GM21390 (cell line): ENCODE measurements at regions not wholly inside any gene's neighbourhood (a gene's known extent, or its start where the extent isn't known, plus 50 kb on each side); places are given as distances from the start of the nearest gene placed in this dataset.

ENCODE experiments used
- ATAC-seq: cut with Tn5 transposase; IDR thresholded peaks from one replicate; pipeline ENCODE4 v1.9.1; 2021; ENCODE audit not compliant: unreplicated experiment

DNA sequence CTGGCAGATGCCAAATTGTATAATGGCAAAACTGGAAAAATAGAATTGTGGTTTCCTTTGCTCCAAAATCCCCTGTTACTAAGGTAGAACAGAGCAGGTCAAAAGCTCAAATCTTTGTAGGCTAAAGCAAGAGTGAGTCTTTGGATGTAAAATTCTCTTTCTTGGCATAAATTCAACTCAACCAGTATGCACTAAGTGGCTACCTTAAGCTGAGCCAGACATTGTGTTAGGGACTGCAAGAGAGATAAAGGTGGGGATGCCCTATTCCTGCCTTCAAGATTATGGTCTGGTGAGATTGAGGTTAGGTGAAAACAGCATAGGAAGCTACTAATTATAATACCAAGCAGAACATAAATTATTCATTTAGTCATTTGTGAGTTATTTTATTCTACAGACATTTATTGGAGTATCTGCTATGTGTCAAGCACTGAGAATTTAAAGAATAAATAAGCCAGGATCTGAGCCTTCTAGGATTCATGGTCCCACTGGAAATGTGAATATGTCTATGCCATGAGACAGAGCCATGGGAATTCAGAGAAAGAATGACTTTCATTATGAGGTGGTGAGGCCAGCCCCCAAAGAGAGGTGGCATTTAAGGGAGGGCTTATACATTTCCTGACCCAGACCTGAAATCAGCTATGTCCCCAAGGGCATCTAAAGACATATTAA is 198.0 kb upstream of the NCKAP5 start:
- ATAC-seq = no peak

DNA sequence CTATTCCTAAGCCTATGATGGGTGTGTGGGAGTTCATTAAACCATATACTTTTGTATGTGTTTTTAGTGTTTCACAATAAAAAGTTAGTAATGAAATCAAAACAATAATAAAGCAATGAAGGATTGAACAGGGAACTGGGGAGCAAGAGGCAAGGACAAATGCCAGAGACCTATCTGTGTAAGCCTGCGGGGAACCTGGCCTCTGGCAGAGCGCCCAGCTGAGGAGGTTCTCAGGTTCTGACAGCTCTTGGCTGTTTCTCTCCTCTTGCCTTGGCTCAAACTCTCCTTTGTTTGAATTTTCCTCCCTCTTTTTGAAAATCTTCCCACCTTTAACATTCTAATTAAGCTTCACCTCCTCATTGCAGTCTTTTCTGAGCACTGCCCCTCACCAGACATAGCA is 200.0 kb upstream of the NCKAP5 start:
- no peak for ATAC-seq

DNA sequence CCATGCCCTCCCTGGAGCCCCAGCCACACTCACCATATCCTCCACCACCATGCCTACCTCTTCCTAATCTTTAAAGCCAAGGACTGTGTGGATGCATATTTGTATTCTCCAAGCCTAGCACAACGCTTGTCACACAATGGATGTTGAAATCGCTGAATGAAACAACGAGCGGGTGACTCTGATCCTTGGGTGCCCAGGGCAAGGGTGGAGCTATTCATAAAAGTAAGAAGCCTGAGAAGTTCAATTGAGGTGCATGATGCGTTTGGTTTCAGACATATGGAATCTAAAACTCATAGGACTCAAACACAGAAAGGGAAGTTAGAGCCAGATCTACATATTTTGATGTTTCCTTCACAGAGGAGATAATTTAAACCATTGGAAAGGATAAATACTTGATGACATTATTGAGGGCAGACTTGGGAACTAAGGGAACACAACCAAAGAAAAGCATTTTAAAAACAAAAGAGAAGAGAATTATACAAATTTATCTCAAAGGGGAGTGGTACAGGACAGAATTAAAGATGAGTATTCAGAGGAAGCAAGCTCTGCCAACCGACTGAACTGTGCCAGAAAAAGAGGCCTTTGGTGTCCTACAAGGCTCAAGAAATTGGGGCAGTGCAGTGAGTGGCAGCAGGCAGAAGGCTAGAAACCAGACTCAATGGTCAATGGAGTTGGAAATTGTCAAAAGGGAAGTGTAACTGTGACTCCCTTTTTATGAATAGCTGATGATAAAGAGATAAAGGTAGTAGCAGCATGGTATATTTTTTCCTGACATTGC is 200.6 kb upstream of the NCKAP5 start:
- no peak for ATAC-seq

DNA sequence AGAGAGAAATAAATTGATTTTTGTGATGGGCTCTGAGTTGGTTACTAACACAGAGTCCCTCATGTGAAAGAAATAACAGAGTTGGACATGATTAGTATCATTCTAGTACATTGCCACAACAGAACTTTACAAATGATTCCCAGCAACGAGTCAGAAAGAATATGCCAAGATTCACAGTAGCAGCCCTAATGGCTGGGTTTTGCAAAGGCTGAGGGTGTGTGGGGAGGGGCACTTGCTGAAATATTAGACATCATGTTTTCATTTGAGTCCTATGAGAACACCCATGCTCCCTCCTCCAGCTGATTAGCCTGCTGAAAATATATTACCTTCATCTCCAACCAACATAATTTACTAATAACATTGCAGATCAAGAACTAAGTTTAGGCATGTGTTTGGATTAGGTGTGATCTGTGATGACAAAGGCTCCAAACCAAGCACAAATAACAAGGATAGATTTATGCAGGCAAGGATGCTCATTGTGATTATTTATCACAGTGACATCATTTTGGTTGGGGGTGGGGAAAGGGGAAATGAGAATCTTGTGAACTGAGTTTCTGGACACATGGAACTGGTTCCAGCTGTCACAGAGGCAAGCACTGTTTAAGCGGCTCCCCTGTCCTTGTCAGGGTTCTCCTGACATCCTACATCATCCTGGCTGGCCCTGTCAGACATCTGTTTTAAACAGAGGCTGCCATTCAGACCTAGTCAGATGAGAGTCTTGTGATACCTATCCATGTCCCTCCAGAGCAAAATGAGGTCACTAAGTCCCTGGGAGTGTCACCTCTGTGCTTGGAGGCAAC is 205.8 kb upstream of the NCKAP5 start:
- no peak for ATAC-seq

DNA sequence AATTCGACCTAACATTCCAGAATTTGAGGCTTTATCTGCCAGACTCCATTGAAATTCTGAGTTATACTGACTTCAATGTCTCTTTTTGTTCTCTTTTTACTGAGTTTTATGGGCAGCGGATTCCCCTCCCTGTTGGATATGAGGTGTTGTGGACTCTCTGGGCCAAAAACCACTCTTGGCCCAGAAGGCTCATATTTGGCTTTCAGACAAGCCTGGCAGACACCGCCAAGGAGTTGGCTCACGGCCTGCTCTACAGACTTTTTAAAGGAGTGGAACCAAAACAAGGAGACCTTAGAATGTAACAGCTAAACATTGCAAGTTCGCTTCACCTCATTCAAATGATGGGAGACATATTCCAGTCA is 206.4 kb upstream of the NCKAP5 start:
- no peak for ATAC-seq

DNA sequence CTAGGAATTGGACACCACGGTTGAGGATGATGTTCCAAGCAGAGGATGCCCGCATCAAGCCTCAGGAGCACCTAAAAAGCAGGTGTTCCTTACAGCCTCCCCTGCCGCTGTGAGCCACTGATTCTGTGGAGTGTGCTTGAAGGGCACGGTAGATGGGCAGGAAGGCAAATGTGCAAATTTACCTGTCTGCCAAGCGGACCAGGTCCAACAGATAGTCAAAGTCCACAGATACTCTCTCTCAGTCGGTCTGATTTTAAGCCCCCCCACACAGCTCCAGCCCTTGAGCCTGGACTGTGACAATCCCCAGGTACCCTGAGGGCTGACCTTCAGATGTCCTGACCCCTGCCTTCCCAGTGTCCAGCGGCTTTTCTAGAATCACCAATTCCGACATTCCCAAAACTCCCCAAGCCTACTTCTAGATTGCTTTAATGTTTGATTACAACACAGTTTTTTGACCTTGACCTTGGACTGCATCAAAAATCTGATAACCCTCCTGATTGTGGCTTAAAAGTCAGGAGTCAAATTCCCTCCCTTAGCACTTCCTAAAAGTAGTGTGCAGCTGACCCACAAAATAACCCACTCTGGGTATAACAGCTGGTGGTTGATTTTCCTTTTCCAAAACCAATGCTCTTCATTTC is 208.8 kb upstream of the NCKAP5 start:
- no peak for ATAC-seq

DNA sequence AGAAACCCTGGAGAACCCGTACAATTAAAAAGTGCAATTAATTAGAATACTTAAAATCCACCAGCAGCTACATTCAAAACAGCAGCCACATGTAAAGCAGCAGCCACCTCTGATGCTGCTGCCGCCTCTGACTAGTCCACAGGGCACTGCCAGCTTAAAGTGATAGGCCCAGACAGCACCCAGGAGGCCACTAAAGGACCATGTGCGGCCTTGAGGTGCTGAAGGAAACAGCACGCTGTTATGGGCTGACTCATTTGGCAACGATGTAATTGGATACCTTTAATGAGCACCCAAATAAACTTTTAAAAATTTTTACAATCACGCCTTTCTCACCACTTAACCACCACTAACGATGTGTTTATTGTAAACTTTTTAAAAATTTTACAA is 209.3 kb upstream of the NCKAP5 start:
- no peak for ATAC-seq

DNA sequence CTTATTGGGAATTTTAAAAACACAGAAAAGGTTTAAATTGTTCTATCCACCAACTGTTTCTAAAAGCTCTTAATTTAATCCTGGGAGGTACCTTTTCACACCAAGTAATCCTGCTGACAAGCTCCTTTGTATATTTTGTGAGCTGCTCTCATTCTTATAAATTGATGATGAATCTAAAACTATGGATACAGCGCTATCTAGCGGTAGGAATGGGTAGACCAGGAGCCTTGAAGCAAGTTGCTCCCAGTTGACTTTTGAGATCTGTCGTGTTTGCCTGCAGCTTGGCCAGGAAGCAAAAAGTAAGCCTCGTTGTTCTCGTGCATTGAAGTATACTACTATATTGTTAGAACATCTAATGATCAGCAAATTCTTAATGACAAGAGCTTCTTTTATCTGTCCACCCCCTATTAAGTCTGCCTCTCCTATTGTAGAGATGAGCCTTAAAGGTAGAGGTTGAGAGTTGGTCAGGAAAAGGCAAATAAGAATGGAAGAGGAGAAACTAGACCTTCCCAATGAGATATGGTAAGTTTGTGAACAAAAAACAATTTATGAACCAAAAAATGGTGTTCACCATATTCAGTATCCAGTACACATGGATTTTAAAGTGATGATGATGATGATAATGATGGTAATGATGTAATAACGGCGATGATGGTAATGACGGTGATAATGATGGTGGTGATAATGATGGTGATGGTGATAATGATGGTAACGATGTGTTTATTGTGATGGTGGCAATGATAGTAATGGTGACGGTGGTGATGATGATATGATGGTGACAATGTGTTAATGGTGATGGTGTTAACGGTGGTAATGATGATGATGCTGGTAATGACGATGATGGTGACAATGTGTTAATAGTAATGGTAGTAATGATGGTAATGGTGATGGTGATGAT is 212.1 kb upstream of the NCKAP5 start:
- ATAC-seq = no peak

DNA sequence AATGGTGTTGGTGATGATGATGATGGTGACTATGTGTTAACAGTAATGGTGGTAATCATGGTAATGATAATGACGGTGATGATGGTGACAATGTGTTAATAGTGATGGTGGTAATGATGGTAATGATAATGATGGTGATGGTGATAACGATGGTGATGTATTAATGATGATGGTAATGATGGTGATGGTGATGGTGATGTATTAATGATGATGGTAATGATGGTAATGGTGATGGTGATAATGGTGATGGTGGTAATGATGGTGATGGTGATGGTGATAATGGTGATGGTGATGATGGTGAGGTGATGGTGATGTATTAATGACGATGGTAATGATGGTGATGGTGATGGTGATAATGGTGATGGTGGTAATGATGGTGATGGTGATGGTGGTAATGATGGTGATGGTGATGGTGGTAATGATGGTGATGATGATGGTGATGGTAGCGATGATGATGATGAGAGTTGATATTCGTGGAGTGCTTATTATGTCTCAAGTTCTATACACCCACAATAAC is 212.8 kb upstream of the NCKAP5 start:
- ATAC-seq = no peak

DNA sequence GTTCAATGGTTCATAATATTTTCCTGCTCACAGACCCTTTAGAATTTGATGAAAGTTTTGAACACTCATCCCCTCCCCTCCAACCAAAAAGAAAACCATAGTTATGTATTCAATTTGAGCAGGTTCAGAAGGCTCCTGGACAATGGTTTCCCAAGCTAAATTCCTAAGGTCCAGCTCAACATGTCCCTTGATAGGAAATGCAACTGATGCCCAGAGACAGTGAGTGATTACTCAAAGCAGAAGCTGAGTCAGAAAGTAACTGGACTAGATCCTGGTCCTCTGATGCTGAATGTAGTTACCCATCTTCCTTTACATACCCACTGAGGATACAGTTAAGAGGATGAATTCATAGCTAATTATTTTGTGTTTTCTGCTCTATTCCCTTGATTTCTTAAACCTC is 218.9 kb upstream of the NCKAP5 start:
- no peak for ATAC-seq

DNA sequence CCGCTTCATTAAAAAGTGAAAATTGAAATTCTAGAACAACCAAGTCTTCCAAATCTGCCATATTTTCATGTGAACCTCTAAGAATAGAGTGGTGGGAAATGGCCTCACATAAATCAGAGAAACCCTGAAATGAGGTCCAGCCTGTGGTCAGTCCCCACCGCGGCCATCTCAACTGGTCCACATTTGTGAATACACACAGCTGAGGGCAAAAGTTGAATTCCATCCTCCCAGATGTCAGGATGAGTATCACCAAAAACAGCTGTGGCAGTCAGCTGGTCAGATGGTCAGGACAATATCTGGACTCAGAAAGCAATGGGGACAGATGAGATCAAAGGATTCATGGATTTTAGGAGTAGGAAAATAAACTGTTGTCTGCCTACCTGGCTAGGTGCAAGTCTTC is 219.4 kb upstream of the NCKAP5 start:
- no peak for ATAC-seq

DNA sequence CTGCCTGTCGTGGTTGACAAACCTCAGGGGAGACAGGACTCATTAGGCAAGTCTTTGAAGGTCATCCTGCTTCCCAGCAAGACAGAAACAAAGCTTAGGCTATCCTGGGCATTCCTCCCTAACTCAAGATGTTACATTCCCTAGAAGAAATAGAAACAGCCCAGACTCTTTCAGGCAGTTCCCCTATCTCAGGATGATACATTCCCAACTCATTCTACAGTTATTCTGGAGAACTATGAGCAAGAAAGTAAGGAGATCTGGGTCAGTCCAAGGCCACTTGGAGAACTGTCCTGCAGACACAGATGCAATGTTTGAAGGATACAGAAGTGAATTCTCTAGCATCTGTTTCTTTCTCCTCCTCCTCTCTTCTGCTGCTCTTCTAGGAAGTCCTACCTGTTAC is 220.1 kb upstream of the NCKAP5 start:
- ATAC-seq = no peak

DNA sequence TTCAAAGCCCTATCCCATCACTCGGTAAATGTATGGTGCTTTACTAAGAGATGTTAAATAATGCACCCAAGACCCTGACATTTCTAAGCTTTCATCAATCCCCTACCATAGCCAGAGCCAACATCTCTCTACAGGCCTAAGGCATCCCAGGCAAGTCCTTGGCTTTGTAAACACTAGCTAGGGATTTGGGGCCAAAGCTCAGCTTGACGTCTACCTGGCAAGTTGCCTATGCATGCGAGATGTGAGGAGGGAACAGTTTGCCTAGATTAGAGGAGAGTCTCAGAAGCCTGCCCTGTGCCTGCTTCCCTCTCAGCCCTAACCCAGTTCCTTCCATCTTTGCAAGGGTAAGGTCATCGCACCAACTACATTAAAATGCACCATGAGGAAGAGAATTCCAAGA is 221.5 kb upstream of the NCKAP5 start:
- no peak for ATAC-seq

DNA sequence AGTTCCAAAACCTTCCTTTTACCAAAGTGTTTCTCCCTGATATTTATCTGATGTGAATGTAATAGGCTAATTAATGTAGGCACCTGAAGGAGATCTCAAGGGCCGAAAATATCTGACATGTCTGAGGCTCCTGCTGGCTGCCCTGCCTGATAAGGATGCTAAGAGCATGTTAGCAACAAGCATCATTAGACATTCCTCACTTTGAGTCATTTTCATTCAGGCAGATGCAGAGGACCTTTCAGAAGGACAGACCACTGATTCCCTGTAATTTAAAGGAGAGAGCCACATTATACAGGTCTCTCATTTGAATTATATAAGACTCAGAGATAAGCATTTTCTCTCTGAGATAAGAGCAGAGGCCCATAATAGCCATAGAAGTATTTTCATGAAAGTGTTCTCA is 222.4 kb upstream of the NCKAP5 start:
- no peak for ATAC-seq

DNA sequence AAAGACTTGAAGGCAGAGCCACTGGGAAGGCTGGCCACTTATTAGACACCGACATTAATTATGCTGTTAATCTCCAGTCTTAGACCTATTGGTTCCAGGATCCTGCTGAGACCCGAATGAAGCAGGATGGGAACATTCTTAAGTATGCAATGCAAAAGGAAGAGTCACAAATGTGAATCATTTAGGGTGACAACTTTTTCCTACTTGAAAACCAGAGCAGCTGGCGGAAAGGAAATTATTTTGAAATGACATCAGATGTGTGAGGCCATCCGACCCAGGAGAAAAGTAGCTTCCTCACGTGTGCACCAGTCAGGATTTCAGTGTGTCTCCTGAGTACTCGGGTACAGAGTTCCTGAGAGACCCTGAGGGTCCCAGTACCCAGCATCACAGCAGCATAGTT is 222.9 kb upstream of the NCKAP5 start:
- no peak for ATAC-seq

DNA sequence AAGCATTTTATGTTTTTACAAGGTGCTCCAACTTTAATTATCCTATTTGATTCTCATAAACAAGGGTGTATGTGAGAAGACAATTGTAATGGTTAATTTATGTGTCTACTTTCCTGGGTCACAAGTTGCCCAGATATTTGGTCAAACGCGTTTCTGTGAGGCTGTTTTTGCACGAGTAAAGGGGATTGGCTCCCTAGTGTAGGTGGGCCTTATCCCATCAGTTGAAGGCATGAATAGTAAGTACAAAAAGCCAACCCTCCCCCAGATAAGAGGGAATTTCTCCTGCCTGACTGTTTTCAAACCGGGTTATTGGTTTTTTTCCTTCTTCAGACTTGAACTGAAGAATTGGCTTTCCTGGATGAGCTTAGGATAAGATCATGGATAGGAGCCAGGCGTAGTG is 224.0 kb upstream of the NCKAP5 start:
- no peak for ATAC-seq

DNA sequence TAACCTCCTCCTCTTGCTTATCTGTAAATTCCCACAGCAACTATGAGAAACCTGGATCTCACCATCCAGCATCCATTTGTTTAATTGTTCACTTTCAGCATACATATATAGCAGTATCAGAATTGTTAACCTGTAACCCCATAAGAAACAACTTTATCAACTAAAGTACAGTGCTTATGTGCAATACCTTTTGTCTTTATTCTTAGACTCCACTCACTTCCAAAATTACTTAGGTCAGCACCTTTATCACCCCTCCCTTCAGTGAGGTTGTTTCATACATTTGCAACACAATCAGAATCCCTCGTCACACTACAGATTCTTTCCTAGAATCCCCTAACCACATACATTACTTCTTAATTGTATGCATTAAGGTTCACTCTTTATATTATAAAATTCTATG is 225.9 kb upstream of the NCKAP5 start:
- no peak for ATAC-seq

DNA sequence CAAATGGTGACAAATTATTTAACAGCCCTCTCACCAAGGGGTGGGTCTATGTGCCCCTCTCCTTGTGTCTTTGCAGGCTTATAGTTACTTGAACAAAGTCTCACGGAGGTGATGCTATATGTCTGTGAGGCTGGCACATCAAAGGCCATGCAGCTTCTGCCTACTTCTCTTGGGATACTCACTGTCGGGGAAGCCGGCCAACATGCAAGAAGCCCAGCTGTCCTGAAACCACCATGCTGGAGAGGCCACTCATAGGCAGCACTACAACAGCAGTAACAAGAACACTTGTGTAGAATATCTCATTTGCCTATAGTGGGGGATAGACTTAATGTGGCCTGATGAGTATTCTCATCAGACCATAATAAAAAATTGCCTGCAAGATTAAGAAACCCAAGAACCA is 233.7 kb upstream of the NCKAP5 start:
- no peak for ATAC-seq

DNA sequence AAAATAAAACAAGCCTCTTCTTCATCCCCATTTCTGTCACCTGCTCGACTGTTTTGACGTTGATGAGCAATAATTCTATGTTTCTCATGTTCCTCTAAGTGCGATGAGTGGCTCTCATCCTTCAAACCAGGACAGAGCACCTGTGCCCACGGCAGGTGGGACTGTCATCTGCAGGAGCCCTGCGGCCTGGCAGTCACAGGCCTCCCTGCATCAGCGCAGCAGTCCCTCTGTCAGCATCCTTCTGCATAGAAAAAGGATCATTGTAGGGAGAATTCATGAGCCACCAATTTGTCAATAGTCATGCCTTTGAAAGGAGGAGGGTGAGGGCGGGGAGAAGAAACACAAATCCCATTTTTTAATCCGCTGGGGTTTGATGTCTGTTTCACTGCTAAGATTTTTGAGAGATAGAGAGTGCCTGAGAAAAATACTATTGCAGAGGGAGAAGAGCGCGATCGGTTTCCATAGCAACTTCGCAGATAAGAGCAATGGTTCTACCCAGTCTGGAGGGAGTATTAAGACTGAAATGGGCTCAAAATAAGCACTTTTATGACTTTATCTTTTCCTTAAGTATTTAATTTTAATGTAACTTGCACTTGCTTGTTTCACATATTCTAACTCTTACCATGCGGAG is 234.3 kb upstream of the NCKAP5 start:
- ATAC-seq = no peak

DNA sequence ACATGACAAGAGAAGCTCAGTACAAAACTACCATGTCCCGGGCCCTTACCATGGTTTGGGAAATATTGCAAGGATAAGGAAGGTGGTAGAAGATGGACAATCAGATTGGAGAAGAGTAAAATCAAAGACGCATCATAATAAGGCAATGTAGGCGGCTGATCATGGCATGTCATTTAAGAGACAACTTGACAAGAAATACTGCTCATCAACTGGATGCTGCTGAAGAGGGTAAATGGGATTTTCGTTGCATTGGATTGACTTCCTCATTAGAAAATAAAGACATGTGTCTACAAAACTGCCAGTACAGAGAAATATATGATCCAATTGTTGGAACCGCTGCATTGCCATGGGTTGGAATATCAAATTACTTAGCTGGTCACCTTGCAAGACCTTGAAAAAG is 238.3 kb upstream of the NCKAP5 start:
- no peak for ATAC-seq
